Activated B cell treated with CpG ODN at 0.5 μM for 24 hours (primary cell): ENCODE measurements at regions not wholly inside any gene's neighbourhood (a gene's known extent, or its start where the extent isn't known, plus 50 kb on each side); places are given as distances from the start of the nearest gene placed in this dataset.

Source experiments
- ATAC-seq: fragments of 200-7000 bp; cut with Tn5 transposase; one replicate; pipeline ENCODE4 v1.10.0; 2021; ENCODE audit warnings: low read depth, mild to moderate bottlenecking, moderate library complexity
- CTCF ChIA-PET: fragments of 350-600 bp; sonication (Branson Sonifier 250); formaldehyde crosslinking; loops from one replicate; lab custom pipeline; 2021; ENCODE audit warnings: antibody characterized with exemption; lab: Charles Lee
- POLR2A ChIA-PET: fragments of 350-600 bp; sonication (Branson Sonifier 250); formaldehyde crosslinking; loops from one replicate; lab custom pipeline; 2021; ENCODE audit warnings: antibody characterized with exemption; lab: Charles Lee
- DNase-seq: peaks from one replicate; pipeline ENCODE4 v3.0.0; 2022
- H3K27ac Mint-ChIP-seq: one replicate; pipeline ENCODE4 v1.8.0; 2020; ENCODE audit warnings: mixed read lengths
- H3K27me3 Mint-ChIP-seq: one replicate; pipeline ENCODE4 v1.8.0; 2021; ENCODE audit warnings: mixed read lengths
- H3K36me3 Mint-ChIP-seq: one replicate; pipeline ENCODE4 v1.8.0; 2021; ENCODE audit warnings: low read depth, mixed read lengths
- H3K4me1 Mint-ChIP-seq: one replicate; pipeline ENCODE4 v1.8.0; 2021; ENCODE audit warnings: mixed read lengths
- H3K4me3 Mint-ChIP-seq: one replicate; pipeline ENCODE4 v1.8.0; 2020; ENCODE audit warnings: mild to moderate bottlenecking, mixed read lengths
- H3K9me3 Mint-ChIP-seq: one replicate; pipeline ENCODE4 v1.8.0; 2020; ENCODE audit warnings: mixed read lengths
- CTCF ChIP-seq: fragments of 200-600 bp; IDR thresholded peaks from one replicate; pipeline ENCODE4 v1.8.0; 2022; ENCODE audit warnings: antibody characterized with exemption, mild to moderate bottlenecking
- intact Hi-C: fragments of 100-400 bp; cut with micrococcal nuclease; formaldehyde crosslinking; loops from one replicate; pipeline ENCODE4 v1.15.1; 2024

GRCh38 chr22:49697047-49697446 lies 130.6 kb downstream of the BRD1 start:
- intact Hi-C loops: no loop called here
- POLR2A ChIA-PET: no interaction called here
- peaks cover 8% of the 10 kb centered on the region for H3K27me3 Mint-ChIP-seq
- H3K4me1 Mint-ChIP-seq: no peaks in the 10 kb centered on the region
- no peaks in the 10 kb centered on the region for H3K36me3 Mint-ChIP-seq
- H3K27ac Mint-ChIP-seq: no peak overlapping the region
- H3K4me3 Mint-ChIP-seq: no peak overlapping the region
- ATAC-seq (no peak), DNase-seq (no peak)
- CTCF ChIA-PET: no interaction called here
- peaks cover 21% of the 10 kb centered on the region for H3K9me3 Mint-ChIP-seq
- no peak for TF ChIP-seq CTCF

GRCh38 chr22:49694462-49695260 lies 133.0 kb downstream of the BRD1 start:
- no peak overlapping the region for H3K27ac Mint-ChIP-seq
- H3K4me3 Mint-ChIP-seq: no peak overlapping the region
- POLR2A ChIA-PET: no interaction called here
- H3K9me3 Mint-ChIP-seq: peaks cover 16% of the 10 kb centered on the region
- ATAC-seq: no peak
- H3K36me3 Mint-ChIP-seq: no peaks in the 10 kb centered on the region
- peaks cover 2% of the 10 kb centered on the region for H3K27me3 Mint-ChIP-seq
- intact Hi-C loops: no loop called here
- DNase-seq: no peak
- no peaks in the 10 kb centered on the region for H3K4me1 Mint-ChIP-seq
- TF ChIP-seq CTCF: no peak
- CTCF ChIA-PET: no interaction called here

DNA sequence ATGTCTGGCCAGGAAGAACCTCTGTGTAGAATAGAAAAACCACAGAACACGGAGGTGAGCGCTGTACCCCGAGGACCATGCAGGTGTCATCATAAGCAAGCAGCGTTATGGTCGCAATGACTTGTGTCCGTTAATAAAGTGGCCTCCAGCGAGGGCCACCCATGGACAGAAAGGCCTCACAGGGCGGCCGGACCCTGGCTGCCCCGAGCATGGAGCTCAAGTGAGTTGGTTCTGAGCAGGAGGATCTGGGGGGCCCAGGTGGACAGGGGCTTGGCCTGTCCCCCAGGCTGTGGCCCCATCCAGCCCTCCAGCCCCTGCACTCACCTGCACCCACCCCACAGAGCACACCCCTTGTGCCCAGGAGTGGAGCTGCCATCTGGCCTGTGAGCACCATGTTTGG lies 133.8 kb downstream of the BRD1 start:
- CTCF ChIA-PET: no interaction called here
- H3K36me3 Mint-ChIP-seq: no peaks in the 10 kb centered on the region

DNA sequence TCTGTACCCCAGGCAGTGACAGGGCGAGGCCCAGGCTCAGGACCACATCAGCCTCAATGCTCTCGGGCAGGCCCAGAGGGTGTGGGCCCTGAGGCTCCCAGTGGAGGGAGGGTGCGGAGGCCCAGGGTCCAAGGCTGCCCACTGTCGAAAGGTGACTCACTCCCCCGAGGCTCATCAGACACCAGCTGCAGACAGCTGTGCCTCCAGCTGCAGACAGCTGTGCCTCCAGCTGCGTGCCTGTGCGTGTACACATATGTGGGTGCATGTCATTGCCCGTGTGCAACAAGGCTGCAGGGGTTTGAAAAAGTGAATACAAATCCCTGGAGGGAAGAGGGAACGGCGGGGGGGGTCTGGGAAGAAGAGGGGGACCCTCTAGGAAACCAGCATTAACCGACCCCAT lies 134.3 kb downstream of the BRD1 start:
- no peak overlapping the region for H3K27ac Mint-ChIP-seq

More for the DNA sequence above, 133.8 kb downstream of the BRD1 start:
- DNase-seq (no peak), ATAC-seq (no peak)
- intact Hi-C loops: no loop called here
- Mint-ChIP-seq H3K27me3 (peaks cover 6% of the 10 kb centered on the region), H3K4me3 (no peak overlapping the region), H3K27ac (no peak overlapping the region), H3K4me1 (no peaks in the 10 kb centered on the region), H3K9me3 (peaks cover 16% of the 10 kb centered on the region)
- no peak for TF ChIP-seq CTCF
- POLR2A ChIA-PET: no interaction called here

More for the DNA sequence above, 134.3 kb downstream of the BRD1 start:
- Mint-ChIP-seq H3K36me3 (no peaks in the 10 kb centered on the region), H3K27me3 (peaks cover 6% of the 10 kb centered on the region), H3K9me3 (peaks cover 16% of the 10 kb centered on the region), H3K4me3 (no peak overlapping the region), H3K4me1 (no peaks in the 10 kb centered on the region)
- intact Hi-C loops: no loop called here
- POLR2A ChIA-PET: no interaction called here
- DNase-seq (no peak), ATAC-seq (no peak)
- TF ChIP-seq CTCF: no peak
- CTCF ChIA-PET: no interaction called here
